Stimulated activated naive CD8-positive, alpha-beta T cell treated with anti-CD3 and anti-CD28 coated beads, Interleukin-15, Interleukin-2, amounts not matched to agents 100 ng/mL and 50 ng/mL, for 24 hours (primary cell): ENCODE measurements at regions not wholly inside any gene's neighbourhood (a gene's known extent, or its start where the extent isn't known, plus 50 kb on each side); places are given as distances from the start of the nearest gene placed in this dataset.

Source experiments
- H3K27ac Mint-ChIP-seq: one replicate; pipeline ENCODE4 v1.8.0; 2021; ENCODE audit warnings: mild to moderate bottlenecking, mixed read lengths
- H3K27me3 Mint-ChIP-seq: one replicate; pipeline ENCODE4 v1.8.0; 2021; ENCODE audit warnings: mixed read lengths
- H3K36me3 Mint-ChIP-seq: one replicate; pipeline ENCODE4 v1.8.0; 2021; ENCODE audit warnings: low read depth, mixed read lengths
- H3K4me1 Mint-ChIP-seq: one replicate; pipeline ENCODE4 v1.8.0; 2021; ENCODE audit warnings: low read depth, mixed read lengths
- H3K4me3 Mint-ChIP-seq: one replicate; pipeline ENCODE4 v1.8.0; 2021; ENCODE audit warnings: mild to moderate bottlenecking, mixed read lengths
- H3K9me3 Mint-ChIP-seq: one replicate; pipeline ENCODE4 v1.8.0; 2021; ENCODE audit warnings: mixed read lengths

GRCh38 chr20:61130156-61130555 is 121.9 kb upstream of the CDH4 start:
- H3K27me3 Mint-ChIP-seq = peaks cover under 1% of the 10 kb centered on the region
- H3K4me1 Mint-ChIP-seq = no peaks in the 10 kb centered on the region
- no peaks in the 10 kb centered on the region for H3K36me3 Mint-ChIP-seq
- no peak overlapping the region for H3K27ac Mint-ChIP-seq
- no peaks in the 10 kb centered on the region for H3K9me3 Mint-ChIP-seq
- H3K4me3 Mint-ChIP-seq = no peak overlapping the region

GRCh38 chr20:61131944-61132343 is 120.1 kb upstream of the CDH4 start:
- H3K27ac Mint-ChIP-seq = no peak overlapping the region

GRCh38 chr20:61133611-61134010 is 118.5 kb upstream of the CDH4 start:
- Mint-ChIP-seq H3K27ac (no peak overlapping the region), H3K4me1 (no peaks in the 10 kb centered on the region), H3K36me3 (no peaks in the 10 kb centered on the region), H3K4me3 (no peak overlapping the region), H3K9me3 (no peaks in the 10 kb centered on the region), H3K27me3 (peaks cover 3% of the 10 kb centered on the region)

More at GRCh38 chr20:61131944-61132343, 120.1 kb upstream of the CDH4 start:
- Mint-ChIP-seq H3K27me3 (peaks cover 3% of the 10 kb centered on the region), H3K4me1 (no peaks in the 10 kb centered on the region), H3K4me3 (no peak overlapping the region), H3K36me3 (no peaks in the 10 kb centered on the region), H3K9me3 (no peaks in the 10 kb centered on the region)

- Mint-ChIP-seq H3K4me1 (no peaks in the 10 kb centered on the region), H3K9me3 (no peaks in the 10 kb centered on the region), H3K27ac (no peak overlapping the region), H3K27me3 (peaks cover 6% of the 10 kb centered on the region), H3K4me3 (no peak overlapping the region), H3K36me3 (no peaks in the 10 kb centered on the region)
Observed at GRCh38 chr20:61134296-61135030, 117.6 kb upstream of the CDH4 start.

GRCh38 chr20:61135266-61135665 is 116.8 kb upstream of the CDH4 start:
- H3K9me3 Mint-ChIP-seq = no peaks in the 10 kb centered on the region

GRCh38 chr20:61135968-61136367 is 116.1 kb upstream of the CDH4 start:
- Mint-ChIP-seq H3K36me3 (no peaks in the 10 kb centered on the region), H3K4me3 (no peak overlapping the region), H3K4me1 (no peaks in the 10 kb centered on the region), H3K27ac (no peak overlapping the region), H3K9me3 (no peaks in the 10 kb centered on the region), H3K27me3 (peaks cover 8% of the 10 kb centered on the region)

More at GRCh38 chr20:61135266-61135665, 116.8 kb upstream of the CDH4 start:
- Mint-ChIP-seq H3K4me3 (no peak overlapping the region), H3K27ac (no peak overlapping the region), H3K27me3 (peaks cover 8% of the 10 kb centered on the region), H3K36me3 (no peaks in the 10 kb centered on the region), H3K4me1 (no peaks in the 10 kb centered on the region)

GRCh38 chr20:61138566-61138965 is 113.5 kb upstream of the CDH4 start:
- Mint-ChIP-seq H3K4me3 (no peak overlapping the region), H3K27me3 (peaks cover 8% of the 10 kb centered on the region), H3K27ac (no peak overlapping the region), H3K9me3 (peaks cover 4% of the 10 kb centered on the region), H3K4me1 (no peaks in the 10 kb centered on the region), H3K36me3 (no peaks in the 10 kb centered on the region)

- Mint-ChIP-seq H3K27me3 (peaks cover 8% of the 10 kb centered on the region), H3K27ac (no peak overlapping the region), H3K36me3 (no peaks in the 10 kb centered on the region), H3K9me3 (peaks cover 4% of the 10 kb centered on the region), H3K4me1 (no peaks in the 10 kb centered on the region), H3K4me3 (no peak overlapping the region)
Observed at GRCh38 chr20:61139031-61139430, 113.0 kb upstream of the CDH4 start.

GRCh38 chr20:61140576-61140975 is 111.5 kb upstream of the CDH4 start:
- H3K36me3 Mint-ChIP-seq = no peaks in the 10 kb centered on the region
- no peak overlapping the region for H3K4me3 Mint-ChIP-seq
- H3K27me3 Mint-ChIP-seq = peaks cover 5% of the 10 kb centered on the region
- no peaks in the 10 kb centered on the region for H3K4me1 Mint-ChIP-seq
- no peak overlapping the region for H3K27ac Mint-ChIP-seq
- H3K9me3 Mint-ChIP-seq = peaks cover 4% of the 10 kb centered on the region

GRCh38 chr20:61146023-61146422 is 106.0 kb upstream of the CDH4 start:
- H3K36me3 Mint-ChIP-seq = no peaks in the 10 kb centered on the region
- H3K4me3 Mint-ChIP-seq = no peak overlapping the region
- H3K9me3 Mint-ChIP-seq = peaks cover 4% of the 10 kb centered on the region
- H3K4me1 Mint-ChIP-seq = no peaks in the 10 kb centered on the region
- H3K27ac Mint-ChIP-seq = no peak overlapping the region
- H3K27me3 Mint-ChIP-seq = no peaks in the 10 kb centered on the region

- Mint-ChIP-seq H3K27ac (no peak overlapping the region), H3K36me3 (no peaks in the 10 kb centered on the region), H3K27me3 (no peaks in the 10 kb centered on the region), H3K9me3 (no peaks in the 10 kb centered on the region), H3K4me1 (no peaks in the 10 kb centered on the region), H3K4me3 (no peak overlapping the region)
Observed at GRCh38 chr20:61149636-61150035, 102.4 kb upstream of the CDH4 start.

- no peaks in the 10 kb centered on the region for H3K9me3 Mint-ChIP-seq
- H3K27me3 Mint-ChIP-seq = peaks cover 2% of the 10 kb centered on the region
- no peak overlapping the region for H3K27ac Mint-ChIP-seq
- H3K36me3 Mint-ChIP-seq = no peaks in the 10 kb centered on the region
- H3K4me3 Mint-ChIP-seq = no peak overlapping the region
- no peaks in the 10 kb centered on the region for H3K4me1 Mint-ChIP-seq
Observed at GRCh38 chr20:61157301-61157700, 94.8 kb upstream of the CDH4 start.

GRCh38 chr20:61159957-61160686 is 91.9 kb upstream of the CDH4 start:
- H3K27ac Mint-ChIP-seq = no peak overlapping the region
- H3K4me1 Mint-ChIP-seq = no peaks in the 10 kb centered on the region
- H3K9me3 Mint-ChIP-seq = no peaks in the 10 kb centered on the region
- H3K27me3 Mint-ChIP-seq = peaks cover 2% of the 10 kb centered on the region
- no peaks in the 10 kb centered on the region for H3K36me3 Mint-ChIP-seq
- H3K4me3 Mint-ChIP-seq = no peak overlapping the region

GRCh38 chr20:61161726-61162390 is 90.2 kb upstream of the CDH4 start:
- Mint-ChIP-seq H3K27ac (no peak overlapping the region), H3K27me3 (peaks cover 2% of the 10 kb centered on the region), H3K36me3 (no peaks in the 10 kb centered on the region), H3K4me1 (no peaks in the 10 kb centered on the region), H3K4me3 (no peak overlapping the region), H3K9me3 (no peaks in the 10 kb centered on the region)

GRCh38 chr20:61162451-61162850 is 89.6 kb upstream of the CDH4 start:
- Mint-ChIP-seq H3K36me3 (no peaks in the 10 kb centered on the region), H3K4me1 (no peaks in the 10 kb centered on the region), H3K27ac (no peak overlapping the region), H3K4me3 (no peak overlapping the region), H3K9me3 (no peaks in the 10 kb centered on the region), H3K27me3 (peaks cover 2% of the 10 kb centered on the region)
